WI38 (cell line): ENCODE measurements at regions not wholly inside any gene's neighbourhood (a gene's known extent, or its start where the extent isn't known, plus 50 kb on each side); places are given as distances from the start of the nearest gene placed in this dataset.

Source experiments
- H3K4me3 ChIP-seq: 2 replicates; pipeline ENCODE4 v1.5.1; 2011; ENCODE audit warnings: low read depth, mild to moderate bottlenecking, control low read depth, low read length
- CTCF ChIP-seq: IDR thresholded peaks from 2 replicates; pipeline ENCODE4 v1.5.1; 2012; ENCODE audit warnings: low read depth, mild to moderate bottlenecking, control low read depth, low read length

GRCh38 chr6:48186746-48187145, 75.7 kb upstream of the PTCHD4 start:
- no peak for TF ChIP-seq CTCF
- no peak overlapping the region for H3K4me3 ChIP-seq

GRCh38 chr6:48184648-48185047, 73.7 kb upstream of the PTCHD4 start:
- TF ChIP-seq CTCF, result no peak
- no peak overlapping the region for H3K4me3 ChIP-seq

- no peak overlapping the region for H3K4me3 ChIP-seq
- no peak for TF ChIP-seq CTCF
Measured at GRCh38 chr6:48183811-48184605, 73.0 kb upstream of the PTCHD4 start.

- no peak for TF ChIP-seq CTCF
- no peak overlapping the region for H3K4me3 ChIP-seq
Measured at GRCh38 chr6:48183178-48183577, 72.2 kb upstream of the PTCHD4 start.

DNA sequence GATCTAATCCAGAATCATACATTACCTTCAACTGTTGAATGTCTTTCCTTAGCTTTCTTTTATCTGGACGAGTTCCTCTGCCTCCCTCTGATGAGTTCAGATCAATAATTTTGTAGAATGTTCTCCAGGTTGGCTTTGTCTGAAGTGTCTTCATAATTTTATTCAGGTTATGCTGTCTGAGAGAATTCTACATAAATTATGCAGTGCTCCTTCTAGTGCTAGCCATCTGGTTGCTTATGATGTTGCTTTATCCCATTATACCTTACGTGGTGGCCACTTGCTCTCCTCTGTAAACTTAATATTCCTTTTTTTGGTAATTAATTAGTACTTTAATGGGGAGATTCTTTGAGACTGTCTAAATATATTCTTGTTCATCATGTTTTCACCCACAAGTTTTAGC, 67.7 kb upstream of the PTCHD4 start:
- H3K4me3 ChIP-seq, result no peak overlapping the region
- no peak for TF ChIP-seq CTCF

DNA sequence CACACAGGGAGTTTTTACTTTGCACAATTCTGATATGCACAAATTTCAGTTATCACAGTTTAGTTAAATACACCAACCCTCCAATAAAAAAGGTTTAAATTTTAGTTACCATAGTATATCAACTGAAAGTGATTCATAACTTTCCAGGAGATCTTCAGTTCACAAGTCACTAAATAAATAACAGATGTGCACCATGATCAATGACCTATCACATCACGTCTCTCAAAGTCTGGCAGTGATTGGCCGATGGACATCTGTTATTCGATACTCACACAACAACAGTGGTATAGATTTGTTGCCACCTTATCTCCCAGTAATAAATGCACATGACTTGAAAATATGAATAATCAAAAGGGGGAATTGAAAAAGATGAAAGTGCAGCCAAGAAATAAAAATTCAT, 66.8 kb upstream of the PTCHD4 start:
- TF ChIP-seq CTCF, result no peak
- H3K4me3 ChIP-seq, result no peak overlapping the region

DNA sequence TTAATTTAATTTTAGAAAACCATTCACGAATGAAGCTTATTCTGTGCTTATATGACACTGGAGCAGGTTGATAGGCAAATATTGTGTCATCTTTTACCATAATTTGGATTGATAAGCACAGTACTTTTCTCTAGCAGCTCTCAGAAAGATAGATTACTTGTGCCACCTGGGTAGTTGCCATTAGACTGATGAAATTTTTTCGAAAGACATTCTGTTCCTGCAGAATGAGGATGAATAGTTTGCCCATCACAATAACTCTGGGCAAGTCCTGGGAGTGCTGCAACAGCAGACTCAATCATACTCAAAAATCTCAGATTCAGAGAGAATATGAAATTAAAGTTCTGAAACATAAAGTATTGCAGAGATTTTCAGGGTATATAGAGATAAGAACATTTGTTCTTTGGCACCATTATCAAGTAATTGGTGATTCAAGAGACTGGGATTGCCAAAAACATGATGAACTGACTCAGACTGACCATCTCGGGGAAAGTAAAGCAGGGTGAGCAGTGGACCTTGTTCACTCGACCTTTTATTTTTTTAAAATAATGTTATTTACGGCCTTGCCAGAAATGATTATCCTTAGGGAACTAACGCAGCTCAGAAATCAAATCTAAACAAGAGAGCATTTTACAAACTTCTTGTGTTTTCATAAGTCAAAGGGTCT, 65.8 kb upstream of the PTCHD4 start:
- TF ChIP-seq CTCF, result no peak
- no peak overlapping the region for H3K4me3 ChIP-seq
